Left cardiac atrium (tissue), 4 donors: ENCODE measurements at regions not wholly inside any gene's neighbourhood (a gene's known extent, or its start where the extent isn't known, plus 50 kb on each side); places are given as distances from the start of the nearest gene placed in this dataset.

Experiments
- ATAC-seq, 2 donors: fragments of 200-7000 bp; cut with Tn5 transposase; one replicate each; pipeline ENCODE4 v1.9.1; 2020; ENCODE audit warnings: mild to moderate bottlenecking in 2 of 2, moderate library complexity in 2 of 2
- DNase-seq: peaks from one replicate; pipeline ENCODE4 v3.0.0-alpha.2; 2020
- intact Hi-C, 2 donors: fragments of 100-400 bp; cut with DNase I; formaldehyde crosslinking; loops; one replicate each; pipeline versions ENCODE4 v1.14.1 to v1.15.1; 2022 to 2023
- donor health status: DM: no; HTN: yes; CAD: no.
- donor health status: DM: no; HTN: yes; CAD: no; lungs with severe emphysema.
- donor health status: DM: yes; HTN: yes; CAD: no.
- donor health status: Dilated cardiomyopathy.

DNA sequence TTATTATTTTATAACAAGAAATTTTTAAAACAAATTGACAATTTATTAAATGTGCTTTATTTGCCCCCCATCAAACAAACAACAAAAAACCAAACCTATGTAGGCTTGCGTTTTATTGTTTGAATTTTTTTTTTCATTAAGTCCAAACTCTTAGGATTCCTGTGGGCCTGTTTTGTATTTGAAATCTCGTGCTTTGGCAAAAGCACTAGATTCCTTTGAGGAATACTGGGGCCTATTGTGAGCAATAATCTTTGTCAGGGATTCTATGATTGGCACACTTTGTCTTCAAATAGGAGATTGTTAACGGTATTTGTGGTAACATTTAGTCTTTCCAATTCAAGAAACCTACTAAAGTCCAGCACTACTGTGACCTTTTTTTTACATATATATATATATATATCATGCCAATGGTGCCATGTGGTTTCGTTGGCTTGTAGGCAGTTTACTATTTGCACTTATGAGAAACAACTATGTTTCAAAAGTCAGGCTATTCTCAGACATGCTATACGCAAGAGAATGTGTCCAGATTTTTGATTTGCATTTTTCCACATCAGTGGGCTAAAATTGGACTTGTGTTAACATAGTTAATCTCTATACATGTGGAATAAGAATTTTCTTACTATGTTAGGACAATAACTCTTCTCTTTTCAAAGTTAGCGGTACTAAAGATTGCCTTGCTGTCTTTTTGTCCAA, 70.4 kb upstream of the GREM2 start:
- ATAC-seq (no peak), DNase-seq (no peak)
- intact Hi-C loops = no loop called here

DNA sequence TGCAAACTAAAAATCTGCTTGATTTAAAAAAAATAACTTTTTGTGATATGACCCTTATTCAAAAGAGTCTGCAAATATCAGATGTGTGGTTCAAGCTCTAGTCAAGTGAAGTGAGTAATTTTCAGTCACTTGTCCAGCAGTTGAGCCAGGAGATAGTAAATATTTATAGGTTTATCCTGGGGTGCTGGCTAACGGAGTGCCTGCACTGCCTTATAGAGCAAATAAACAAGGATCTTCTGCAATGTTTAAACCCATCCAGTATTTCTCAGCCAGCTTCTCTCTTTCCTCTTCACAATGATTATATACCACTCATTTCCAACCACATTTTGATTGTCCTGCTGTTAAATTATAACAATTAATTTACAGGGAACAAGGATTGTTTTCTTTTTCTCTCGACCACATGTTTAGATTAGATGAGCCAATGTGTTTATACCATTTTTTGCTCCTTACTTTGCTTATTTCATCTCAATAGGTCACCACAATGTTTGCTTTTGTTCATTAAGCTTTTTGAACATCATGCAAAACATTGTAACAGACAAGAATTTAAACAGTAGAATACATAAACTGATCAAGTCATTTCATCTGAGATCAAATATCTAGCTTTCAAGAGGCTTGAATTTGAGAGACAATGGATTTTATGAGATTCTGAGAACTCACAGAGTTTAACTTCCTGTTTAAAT, 60.3 kb upstream of the GREM2 start:
- ATAC-seq = no peak
- intact Hi-C loops = no loop called here
- DNase-seq = no peak

DNA sequence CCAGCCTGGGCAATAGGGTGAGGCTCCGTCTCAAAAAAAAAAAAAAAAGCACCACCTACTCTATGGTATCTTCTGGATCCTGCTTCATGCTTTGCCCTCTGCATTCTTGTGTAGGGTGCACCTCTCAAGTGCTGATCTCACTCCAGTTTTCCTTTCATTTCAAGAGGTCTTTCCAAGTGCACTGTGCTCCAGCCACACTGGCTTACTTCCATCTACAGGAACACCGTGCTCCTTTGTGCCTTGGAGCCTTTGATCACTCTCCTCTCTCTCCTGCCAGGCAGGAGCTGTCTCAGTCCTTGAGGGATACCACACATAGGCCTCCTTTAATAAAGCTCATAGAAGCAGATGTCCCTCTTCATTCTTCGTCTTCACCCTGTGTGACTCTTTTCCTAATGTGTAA, 55.4 kb upstream of the GREM2 start:
- DNase-seq (no peak), ATAC-seq (no peak)
- intact Hi-C loops = no loop called here

DNA sequence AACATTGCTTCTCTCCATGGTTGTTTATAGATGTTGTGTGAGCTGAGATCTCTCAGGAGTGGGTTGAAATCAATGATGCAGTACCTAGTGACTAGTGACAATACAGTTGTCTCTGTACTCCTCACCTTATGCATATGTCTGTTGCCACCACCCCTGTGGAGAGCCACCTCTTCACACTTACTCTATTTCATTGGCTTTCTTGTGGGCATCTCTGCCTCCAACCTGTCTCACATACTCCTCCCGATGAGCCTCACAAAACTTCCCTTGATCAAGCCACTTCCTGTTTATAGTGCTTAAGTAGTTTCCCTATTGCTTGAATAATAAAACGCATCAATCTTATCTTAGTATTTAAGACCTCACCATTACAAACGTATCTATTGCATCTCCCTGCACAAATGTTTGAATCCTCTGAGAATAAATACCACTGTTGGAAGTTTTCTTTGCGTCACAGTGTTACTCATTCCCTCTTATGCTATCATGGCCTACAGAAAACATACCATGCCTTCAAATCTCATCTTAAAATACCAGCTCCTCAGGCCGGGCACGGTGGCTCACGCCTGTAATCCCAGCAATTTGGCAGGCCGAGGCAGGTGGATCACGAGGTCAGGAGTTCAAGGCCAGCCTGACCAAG, 54.7 kb upstream of the GREM2 start:
- no peak for DNase-seq
- ATAC-seq = no peak
- intact Hi-C loops = no loop called here

DNA sequence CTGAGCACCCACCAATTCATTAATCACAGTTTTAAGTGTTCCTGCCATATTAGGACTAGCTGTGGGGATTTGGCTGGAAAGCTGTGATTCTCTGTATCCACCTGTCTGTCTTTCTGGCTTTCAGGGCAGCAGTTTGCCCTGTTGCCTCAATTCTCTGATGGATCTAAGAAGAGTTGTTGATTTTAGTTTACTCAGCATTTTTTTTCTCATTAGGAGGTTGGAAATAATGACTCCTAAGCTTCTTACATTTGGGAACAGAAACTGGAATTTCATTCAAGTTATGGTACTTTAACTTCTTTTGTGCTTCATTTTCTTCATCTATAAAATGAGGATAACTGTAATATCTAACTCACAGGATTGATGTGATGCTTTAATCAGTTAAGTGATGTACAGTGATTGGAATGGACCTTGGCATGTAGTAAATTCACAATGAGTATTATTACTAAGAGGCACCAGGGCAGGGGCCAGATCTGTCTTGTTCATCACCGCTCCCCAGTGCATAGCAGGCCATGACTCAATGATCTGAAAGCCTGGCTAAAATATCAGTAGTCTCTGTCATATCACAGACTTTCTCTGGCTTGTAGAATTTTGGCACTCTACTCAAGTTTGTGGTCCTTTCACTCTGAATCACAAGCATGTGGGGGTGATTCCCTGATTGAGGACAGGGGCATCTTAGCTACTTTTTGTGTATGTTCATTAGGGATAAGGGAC, 51.4 kb upstream of the GREM2 start:
- intact Hi-C loops = no loop called here
- ATAC-seq (no peak), DNase-seq (no peak)
